ENCODE measurements at regions not wholly inside any gene's neighbourhood (a gene's known extent, or its start where the extent isn't known, plus 50 kb on each side); places are given as distances from the start of the nearest gene placed in this dataset.

GRCh38 chr4:162268911-162269310 is 105.1 kb upstream of the FSTL5 start:
- H3K4me3 ChIP-seq (ENCODE audit: low read depth, low read length), result no peak overlapping the region
- DNase-seq (ENCODE audit: low read depth), result no peak
- no peak for TF ChIP-seq POLR2A (IDR thresholded peaks at IDR 0.05; ENCODE audit: extremely low read depth, insufficient read length)
- no peak for TF ChIP-seq CTCF (IDR thresholded peaks at IDR 0.05; ENCODE audit: low read depth, low read length)
- no peak for TF ChIP-seq MYC (IDR thresholded peaks at IDR 0.05; ENCODE audit: low read depth, low read length)
- TF ChIP-seq MAX (IDR thresholded peaks at IDR 0.05; ENCODE audit: low read depth, low read length), result no peak

GRCh38 chr4:162265802-162266201 is 102.0 kb upstream of the FSTL5 start:
- TF ChIP-seq POLR2A (IDR thresholded peaks at IDR 0.05; ENCODE audit: extremely low read depth, insufficient read length) (no peak), MYC (IDR thresholded peaks at IDR 0.05; ENCODE audit: low read depth, low read length) (no peak), CTCF (IDR thresholded peaks at IDR 0.05; ENCODE audit: low read depth, low read length) (no peak), MAX (IDR thresholded peaks at IDR 0.05; ENCODE audit: low read depth, low read length) (no peak)
- DNase-seq (ENCODE audit: low read depth), result no peak
- no peak overlapping the region for H3K4me3 ChIP-seq (ENCODE audit: low read depth, low read length)

- no peak for DNase-seq (ENCODE audit: low read depth)
- TF ChIP-seq MYC (IDR thresholded peaks at IDR 0.05; ENCODE audit: low read depth, low read length), result no peak
- H3K4me3 ChIP-seq (ENCODE audit: low read depth, low read length), result no peak overlapping the region
These were observed 81.3 kb upstream of the FSTL5 start for GRCh38 chr4:162245051-162245450.

- TF ChIP-seq MYC (IDR thresholded peaks at IDR 0.05; ENCODE audit: low read depth, low read length) (no peak), CTCF (IDR thresholded peaks at IDR 0.05; ENCODE audit: low read depth, low read length) (no peak), POLR2A (IDR thresholded peaks at IDR 0.05; ENCODE audit: extremely low read depth, insufficient read length) (no peak), MAX (IDR thresholded peaks at IDR 0.05; ENCODE audit: low read depth, low read length) (no peak)
- no peak for DNase-seq (ENCODE audit: low read depth)
- H3K4me3 ChIP-seq (ENCODE audit: low read depth, low read length), result no peak overlapping the region
These were observed 78.1 kb upstream of the FSTL5 start for GRCh38 chr4:162241857-162242256.

- no peak overlapping the region for H3K4me3 ChIP-seq (ENCODE audit: low read depth, low read length)
- no peak for TF ChIP-seq MYC (IDR thresholded peaks at IDR 0.05; ENCODE audit: low read depth, low read length)
- TF ChIP-seq CTCF (IDR thresholded peaks at IDR 0.05; ENCODE audit: low read depth, low read length), result no peak
- no peak for TF ChIP-seq POLR2A (IDR thresholded peaks at IDR 0.05; ENCODE audit: extremely low read depth, insufficient read length)
- TF ChIP-seq MAX (IDR thresholded peaks at IDR 0.05; ENCODE audit: low read depth, low read length), result no peak
- DNase-seq (ENCODE audit: low read depth), result no peak
These were observed 76.4 kb upstream of the FSTL5 start for GRCh38 chr4:162239992-162240769.

- TF ChIP-seq MAX (IDR thresholded peaks at IDR 0.05; ENCODE audit: low read depth, low read length), result no peak
- no peak for TF ChIP-seq POLR2A (IDR thresholded peaks at IDR 0.05; ENCODE audit: extremely low read depth, insufficient read length)
- TF ChIP-seq CTCF (IDR thresholded peaks at IDR 0.05; ENCODE audit: low read depth, low read length), result no peak
- TF ChIP-seq MYC (IDR thresholded peaks at IDR 0.05; ENCODE audit: low read depth, low read length), result no peak
- H3K4me3 ChIP-seq (ENCODE audit: low read depth, low read length), result no peak overlapping the region
- DNase-seq (ENCODE audit: low read depth), result no peak
These were observed 73.9 kb upstream of the FSTL5 start for GRCh38 chr4:162237676-162238075.

All from NB4 (cell line).